ENCODE measurements at regions not wholly inside any gene's neighbourhood (a gene's known extent, or its start where the extent isn't known, plus 50 kb on each side); places are given as distances from the start of the nearest gene placed in this dataset.
A peak's percentile ranks its signal among the peaks of the same experiment; 100 is the strongest.

DNA sequence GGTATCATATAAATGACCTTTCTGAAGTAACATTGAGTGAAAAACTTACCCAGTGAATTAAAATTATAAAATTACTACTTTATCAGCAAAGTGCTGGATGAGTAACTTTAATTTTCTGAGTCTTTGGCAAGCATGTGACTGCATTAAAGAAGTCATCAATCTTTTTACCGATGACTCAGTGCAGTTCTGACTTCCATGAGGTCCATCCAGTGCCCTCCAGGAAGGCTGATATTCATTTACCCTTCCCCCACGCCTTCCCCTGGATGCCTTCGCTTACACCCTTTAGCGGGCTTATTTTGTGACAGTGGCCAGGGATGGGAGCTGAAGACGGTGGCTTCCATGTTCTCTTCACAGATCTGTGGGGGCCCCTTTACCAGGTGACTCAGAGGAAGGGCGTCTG is 572.9 kb upstream of the PFKP start:
- H3K4me1 ChIP-seq (ENCODE audit: insufficient read depth, insufficient read length), result no peaks in the 10 kb centered on the region
- no peaks in the 10 kb centered on the region for H3K36me3 ChIP-seq (ENCODE audit: insufficient read depth, insufficient read length, low read length)
- no peaks in the 10 kb centered on the region for H3K9me3 ChIP-seq (ENCODE audit: insufficient read depth, low read length)
- no peak for DNase-seq (ENCODE audit: low read depth, low spot score)
- no peak overlapping the region for H3K4me3 ChIP-seq (ENCODE audit: insufficient read length, low read depth)
- H3K27me3 ChIP-seq (ENCODE audit: insufficient read depth, insufficient read length), result no peaks in the 10 kb centered on the region
- no peak overlapping the region for H3K9ac ChIP-seq (ENCODE audit: insufficient read length, low read depth)
- TF ChIP-seq ZNF274 (IDR thresholded peaks at IDR 0.05; ENCODE audit: low read depth, low read length) (no peak), YY1 (IDR thresholded peaks at IDR 0.05; ENCODE audit: insufficient read depth, insufficient read length) (no peak), SUZ12 (IDR thresholded peaks at IDR 0.05; ENCODE audit: extremely low read depth, insufficient read depth, insufficient read length) (no peak)

DNA sequence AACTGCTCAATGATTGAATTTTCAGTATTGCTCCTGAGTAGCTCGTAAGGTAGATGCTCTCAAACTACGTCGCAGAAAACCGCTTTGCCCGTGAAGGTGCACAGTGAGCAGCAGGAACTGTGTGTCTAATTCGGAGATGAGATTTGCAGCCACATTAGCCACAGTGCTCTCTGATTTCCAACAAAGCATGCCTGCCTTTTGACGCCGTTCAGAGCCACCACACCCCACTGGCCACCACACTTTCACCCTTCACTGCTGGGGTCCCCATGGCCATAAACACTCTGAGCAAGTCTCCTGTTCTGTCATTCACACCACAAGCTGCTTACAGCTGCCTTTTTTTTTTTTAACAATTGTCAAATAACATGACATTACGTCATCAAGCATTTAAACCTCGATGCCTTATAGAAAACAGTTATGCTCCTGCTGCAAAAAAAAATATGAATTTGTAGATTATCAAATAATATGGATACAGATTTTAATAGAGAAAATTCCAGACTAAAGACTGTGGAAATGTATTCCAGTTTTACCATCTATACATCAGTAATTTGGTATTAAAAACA is 578.8 kb upstream of the PFKP start:
- TF ChIP-seq SUZ12 (IDR thresholded peaks at IDR 0.05; ENCODE audit: extremely low read depth, insufficient read depth, insufficient read length) (no peak), ZNF274 (IDR thresholded peaks at IDR 0.05; ENCODE audit: low read depth, low read length) (no peak)
- Histone ChIP-seq H3K9me3 (ENCODE audit: insufficient read depth, low read length) (no peaks in the 10 kb centered on the region), H3K9ac (ENCODE audit: insufficient read length, low read depth) (no peak overlapping the region)

DNA sequence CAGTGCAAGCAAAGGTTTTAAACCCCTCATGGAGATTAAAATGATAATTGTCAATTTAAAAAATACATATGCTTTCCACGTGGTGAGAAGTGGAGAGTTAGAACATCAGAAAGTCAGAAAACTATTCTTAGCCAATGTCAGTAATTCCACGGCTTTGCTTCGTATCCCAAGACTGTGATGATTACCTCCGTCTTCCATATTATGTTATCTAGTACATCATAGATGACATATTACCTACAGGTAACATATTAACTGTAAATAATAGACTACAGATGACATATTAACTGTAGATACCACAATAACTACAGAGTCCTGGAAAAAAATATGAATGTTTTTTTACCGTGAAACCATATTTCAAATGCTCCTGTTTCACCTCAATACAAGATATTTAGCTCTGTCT is 579.4 kb upstream of the PFKP start:
- H3K9me3 ChIP-seq (ENCODE audit: insufficient read depth, low read length), result no peaks in the 10 kb centered on the region
- TF ChIP-seq SUZ12 (IDR thresholded peaks at IDR 0.05; ENCODE audit: extremely low read depth, insufficient read depth, insufficient read length), result no peak
- TF ChIP-seq YY1 (IDR thresholded peaks at IDR 0.05; ENCODE audit: insufficient read depth, insufficient read length), result no peak
- TF ChIP-seq ZNF274 (IDR thresholded peaks at IDR 0.05; ENCODE audit: low read depth, low read length), result no peak
- no peak overlapping the region for H3K9ac ChIP-seq (ENCODE audit: insufficient read length, low read depth)
- no peak for DNase-seq (ENCODE audit: low read depth, low spot score)
- no peaks in the 10 kb centered on the region for H3K4me1 ChIP-seq (ENCODE audit: insufficient read depth, insufficient read length)
- H3K36me3 ChIP-seq (ENCODE audit: insufficient read depth, insufficient read length, low read length), result no peaks in the 10 kb centered on the region
- no peak overlapping the region for H3K4me3 ChIP-seq (ENCODE audit: insufficient read length, low read depth)
- no peaks in the 10 kb centered on the region for H3K27me3 ChIP-seq (ENCODE audit: insufficient read depth, insufficient read length)

More for the DNA sequence above, 578.8 kb upstream of the PFKP start:
- no peak for DNase-seq (ENCODE audit: low read depth, low spot score)
- no peaks in the 10 kb centered on the region for H3K4me1 ChIP-seq (ENCODE audit: insufficient read depth, insufficient read length)
- H3K27me3 ChIP-seq (ENCODE audit: insufficient read depth, insufficient read length), result no peaks in the 10 kb centered on the region
- no peak overlapping the region for H3K4me3 ChIP-seq (ENCODE audit: insufficient read length, low read depth)
- H3K36me3 ChIP-seq (ENCODE audit: insufficient read depth, insufficient read length, low read length), result no peaks in the 10 kb centered on the region

DNA sequence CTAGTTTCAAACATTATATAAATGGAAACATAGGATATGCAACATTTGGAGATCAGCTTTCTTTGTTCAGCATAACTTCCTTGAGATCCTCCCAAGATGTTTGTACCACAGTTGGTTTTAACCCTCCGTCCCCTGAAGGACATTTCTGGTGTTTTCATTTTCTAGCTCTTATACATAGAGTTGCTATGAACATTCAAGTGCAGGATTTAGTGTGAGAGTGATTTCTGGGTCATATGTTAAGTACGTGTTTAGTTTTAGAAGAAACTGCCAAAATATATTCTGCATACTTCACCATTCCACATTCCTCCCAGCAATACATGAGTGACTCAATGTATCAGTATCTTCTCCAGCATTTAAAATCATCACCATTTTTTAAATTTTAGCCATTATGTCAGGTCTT is 588.7 kb upstream of the PFKP start:
- no peaks in the 10 kb centered on the region for H3K4me1 ChIP-seq (ENCODE audit: insufficient read depth, insufficient read length)
- no peaks in the 10 kb centered on the region for H3K36me3 ChIP-seq (ENCODE audit: insufficient read depth, insufficient read length, low read length)
- no peaks in the 10 kb centered on the region for H3K9me3 ChIP-seq (ENCODE audit: insufficient read depth, low read length)
- H3K9ac ChIP-seq (ENCODE audit: insufficient read length, low read depth), result no peak overlapping the region
- no peak for TF ChIP-seq ZNF274 (IDR thresholded peaks at IDR 0.05; ENCODE audit: low read depth, low read length)
- no peak for TF ChIP-seq YY1 (IDR thresholded peaks at IDR 0.05; ENCODE audit: insufficient read depth, insufficient read length)
- no peak for TF ChIP-seq SUZ12 (IDR thresholded peaks at IDR 0.05; ENCODE audit: extremely low read depth, insufficient read depth, insufficient read length)
- H3K4me3 ChIP-seq (ENCODE audit: insufficient read length, low read depth), result no peak overlapping the region
- no peaks in the 10 kb centered on the region for H3K27me3 ChIP-seq (ENCODE audit: insufficient read depth, insufficient read length)
- no peak for DNase-seq (ENCODE audit: low read depth, low spot score)

DNA sequence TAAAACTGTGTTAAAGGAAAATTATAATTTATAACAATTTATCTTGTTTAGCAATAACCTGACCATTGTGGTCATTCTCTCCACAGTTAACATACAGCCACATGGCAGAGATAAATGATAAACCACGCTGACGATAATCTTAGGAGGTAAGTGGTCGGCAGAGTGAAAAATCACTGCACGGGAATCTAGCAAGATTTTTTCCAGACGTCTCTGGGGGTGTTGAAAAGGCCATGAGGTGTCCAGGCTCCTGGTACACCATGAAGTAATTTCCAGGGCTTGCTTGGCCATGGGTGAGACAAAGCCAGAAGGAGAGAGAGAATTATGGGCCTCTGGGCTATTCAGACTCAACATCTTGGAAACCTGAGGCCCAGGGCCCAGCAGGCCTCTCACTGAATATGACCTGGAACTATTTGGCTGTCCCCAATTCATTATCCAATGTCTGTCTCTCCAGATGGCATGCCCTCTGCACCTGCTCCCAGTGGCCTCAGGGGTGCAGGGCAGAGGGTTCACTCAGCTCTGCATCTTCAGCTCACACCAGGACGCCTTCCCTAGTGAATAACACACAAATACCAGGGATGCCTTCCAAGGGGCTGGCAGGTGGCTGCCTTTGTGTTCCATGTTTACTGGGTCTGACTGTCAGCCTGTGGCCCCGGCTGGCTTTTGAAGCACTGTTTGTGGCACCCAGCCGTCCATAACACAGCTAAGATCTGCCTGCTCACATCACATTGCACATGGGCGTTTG is 590.4 kb upstream of the PFKP start:
- no peak for TF ChIP-seq YY1 (IDR thresholded peaks at IDR 0.05; ENCODE audit: insufficient read depth, insufficient read length)
- no peak for TF ChIP-seq SUZ12 (IDR thresholded peaks at IDR 0.05; ENCODE audit: extremely low read depth, insufficient read depth, insufficient read length)
- Histone ChIP-seq H3K9ac (ENCODE audit: insufficient read length, low read depth) (no peak overlapping the region), H3K9me3 (ENCODE audit: insufficient read depth, low read length) (no peaks in the 10 kb centered on the region), H3K4me3 (ENCODE audit: insufficient read length, low read depth) (no peak overlapping the region), H3K4me1 (ENCODE audit: insufficient read depth, insufficient read length) (no peaks in the 10 kb centered on the region), H3K27me3 (ENCODE audit: insufficient read depth, insufficient read length) (no peaks in the 10 kb centered on the region), H3K36me3 (ENCODE audit: insufficient read depth, insufficient read length, low read length) (no peaks in the 10 kb centered on the region)
- DNase-seq (ENCODE audit: low read depth, low spot score), result peak; percentile 68

DNA sequence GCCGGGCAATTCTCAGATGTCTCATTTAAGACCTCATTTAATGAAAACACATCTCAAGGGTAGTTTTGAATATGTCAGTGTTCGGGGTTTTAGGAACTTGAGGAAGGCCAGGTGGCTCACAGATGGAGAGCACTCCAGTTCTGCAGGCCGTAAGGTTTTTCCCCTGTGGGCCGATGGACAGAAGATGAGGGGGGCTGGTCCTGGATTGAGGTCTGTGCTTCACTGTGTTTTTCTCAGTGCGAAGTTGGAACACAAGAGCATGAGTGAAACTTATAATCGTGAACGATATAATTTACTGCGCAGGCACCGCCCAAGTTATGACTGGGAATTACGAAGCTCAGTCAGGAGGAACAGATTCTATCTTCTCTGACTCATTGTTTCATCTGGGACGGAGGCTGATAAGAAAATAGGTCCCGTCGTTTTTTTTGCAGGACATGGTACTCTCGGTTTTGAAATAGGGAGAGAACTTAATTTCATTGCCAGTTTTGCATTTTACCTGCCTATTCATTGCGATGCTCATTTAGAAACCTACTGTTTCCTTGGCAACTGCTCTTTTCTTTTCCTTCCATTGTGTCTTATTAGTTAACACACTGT is 591.0 kb upstream of the PFKP start:
- Histone ChIP-seq H3K36me3 (ENCODE audit: insufficient read depth, insufficient read length, low read length) (no peaks in the 10 kb centered on the region), H3K4me3 (ENCODE audit: insufficient read length, low read depth) (no peak overlapping the region), H3K4me1 (ENCODE audit: insufficient read depth, insufficient read length) (no peaks in the 10 kb centered on the region), H3K9me3 (ENCODE audit: insufficient read depth, low read length) (no peaks in the 10 kb centered on the region), H3K27me3 (ENCODE audit: insufficient read depth, insufficient read length) (no peaks in the 10 kb centered on the region), H3K9ac (ENCODE audit: insufficient read length, low read depth) (no peak overlapping the region)
- DNase-seq (ENCODE audit: low read depth, low spot score), result no peak
- TF ChIP-seq ZNF274 (IDR thresholded peaks at IDR 0.05; ENCODE audit: low read depth, low read length) (no peak), SUZ12 (IDR thresholded peaks at IDR 0.05; ENCODE audit: extremely low read depth, insufficient read depth, insufficient read length) (no peak), YY1 (IDR thresholded peaks at IDR 0.05; ENCODE audit: insufficient read depth, insufficient read length) (no peak)

DNA sequence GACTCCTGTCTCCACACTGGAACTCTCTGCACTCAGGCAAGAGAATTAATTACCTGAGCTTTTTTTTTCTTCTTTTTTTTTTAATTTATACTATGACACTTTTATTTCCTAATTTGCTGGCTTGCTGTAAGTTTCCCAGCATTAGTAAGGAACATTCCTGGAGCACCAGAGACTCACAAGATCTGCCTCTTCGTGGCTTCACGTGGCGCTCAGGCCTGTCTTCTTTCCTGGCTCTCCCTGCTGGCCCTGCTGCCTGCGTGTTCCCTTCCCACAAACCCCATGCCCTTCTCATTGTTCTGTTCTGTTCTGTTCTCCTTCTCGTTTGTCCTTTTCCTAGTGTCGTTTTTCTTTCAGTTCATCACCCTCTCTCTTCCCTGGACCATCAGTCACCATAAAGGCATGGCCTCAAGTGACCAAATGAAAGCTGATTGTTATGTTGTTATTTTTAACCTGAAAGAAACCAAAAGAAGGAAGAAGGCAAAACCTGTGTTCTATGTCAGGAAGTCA is 591.6 kb upstream of the PFKP start:
- H3K4me1 ChIP-seq (ENCODE audit: insufficient read depth, insufficient read length), result no peaks in the 10 kb centered on the region
- no peaks in the 10 kb centered on the region for H3K27me3 ChIP-seq (ENCODE audit: insufficient read depth, insufficient read length)
- no peak for DNase-seq (ENCODE audit: low read depth, low spot score)
- no peak overlapping the region for H3K4me3 ChIP-seq (ENCODE audit: insufficient read length, low read depth)
- H3K36me3 ChIP-seq (ENCODE audit: insufficient read depth, insufficient read length, low read length), result no peaks in the 10 kb centered on the region
- H3K9me3 ChIP-seq (ENCODE audit: insufficient read depth, low read length), result no peaks in the 10 kb centered on the region
- no peak overlapping the region for H3K9ac ChIP-seq (ENCODE audit: insufficient read length, low read depth)
- TF ChIP-seq ZNF274 (IDR thresholded peaks at IDR 0.05; ENCODE audit: low read depth, low read length), result no peak
- no peak for TF ChIP-seq SUZ12 (IDR thresholded peaks at IDR 0.05; ENCODE audit: extremely low read depth, insufficient read depth, insufficient read length)
- TF ChIP-seq YY1 (IDR thresholded peaks at IDR 0.05; ENCODE audit: insufficient read depth, insufficient read length), result no peak

Measured in NT2/D1 (cell line).